Sigmoid colon (tissue), 4 donors: ENCODE measurements at regions not wholly inside any gene's neighbourhood (a gene's known extent, or its start where the extent isn't known, plus 50 kb on each side); places are given as distances from the start of the nearest gene placed in this dataset.

Experiments used
- CTCF ChIP-seq, 4 experiments: fragments of 450-650 bp in 3 of 4; fragments of 200-600 bp in 1 of 4; IDR thresholded peaks; one replicate each; pipeline ENCODE4 v1.5.1; 2016 to 2019; ENCODE audit warnings: antibody characterized with exemption in 4 of 4, mild to moderate bottlenecking in 3 of 4, moderate library complexity in 2 of 4
- EP300 ChIP-seq, 4 donors: sonication (generic); formaldehyde crosslinking; IDR thresholded peaks; one replicate each; pipeline ENCODE4 v1.6.1; 2017; ENCODE audit warnings: antibody characterized with exemption in 4 of 4
- POLR2A ChIP-seq, 2 donors: fragments of 450-650 bp; IDR thresholded peaks; one replicate each; pipeline ENCODE4 v1.6.1; 2016; ENCODE audit warnings: antibody characterized with exemption in 2 of 2, mild to moderate bottlenecking in 2 of 2, moderate library complexity in 2 of 2
- POLR2AphosphoS5 ChIP-seq, 4 donors: sonication (generic); formaldehyde crosslinking; IDR thresholded peaks; one replicate each; pipeline ENCODE4 v1.6.1; 2017; ENCODE audit warnings: antibody characterized with exemption in 4 of 4

- TF ChIP-seq POLR2AphosphoS5 (IDR thresholded peaks at IDR 0.05), result no peak
- TF ChIP-seq POLR2A (IDR thresholded peaks at IDR 0.05), result no peak
- TF ChIP-seq CTCF (IDR thresholded peaks at IDR 0.05), result no peak
- no peak for TF ChIP-seq EP300 (IDR thresholded peaks at IDR 0.05)
Measured at GRCh38 chr15:31481142-31481541, 154.5 kb downstream of the KLF13 start.
